IPS-18a (cell line): ENCODE measurements at regions not wholly inside any gene's neighbourhood (a gene's known extent, or its start where the extent isn't known, plus 50 kb on each side); places are given as distances from the start of the nearest gene placed in this dataset.
"Not testable (repeated sequence)": the region's sequence is repeated elsewhere in the genome, so short reads cannot be mapped to it uniquely, and the experiment has no call there.

Experiments
- H3K27ac ChIP-seq: one replicate; pipeline ENCODE4 v1.5.1; 2013; ENCODE audit warnings: low read length
- H3K27me3 ChIP-seq: one replicate; pipeline ENCODE4 v1.6.1; 2013; ENCODE audit warnings: mild to moderate bottlenecking, low read length; ENCODE audit not compliant: control insufficient read depth, insufficient read depth
- H3K36me3 ChIP-seq: one replicate; pipeline ENCODE4 v1.6.1; 2013; ENCODE audit warnings: low read depth, low read length; ENCODE audit not compliant: control insufficient read depth
- H3K4me1 ChIP-seq: one replicate; pipeline ENCODE4 v1.6.1; 2013; ENCODE audit warnings: low read depth, low read length; ENCODE audit not compliant: control insufficient read depth
- H3K4me3 ChIP-seq: one replicate; pipeline ENCODE4 v1.5.1; 2013; ENCODE audit warnings: low read length
- H3K9ac ChIP-seq: one replicate; pipeline ENCODE4 v1.6.1; 2013; ENCODE audit warnings: mild to moderate bottlenecking, low read length, moderate library complexity
- H3K9me3 ChIP-seq: one replicate; pipeline ENCODE4 v1.6.1; 2013; ENCODE audit warnings: low read depth, low read length; ENCODE audit not compliant: control insufficient read depth

- H3K36me3 ChIP-seq, H3K4me3 ChIP-seq, H3K27ac ChIP-seq: not testable (repeated sequence)
Measured at GRCh38 chr15:83335542-83335941, 51.1 kb upstream of the BNC1 start.

GRCh38 chr15:83339396-83339795 is 54.9 kb upstream of the BNC1 start:
- no peaks in the 10 kb centered on the region for H3K4me1 ChIP-seq
- H3K27me3 ChIP-seq, result no peaks in the 10 kb centered on the region
- H3K9me3 ChIP-seq, result no peaks in the 10 kb centered on the region
- no peak overlapping the region for H3K27ac ChIP-seq
- H3K9ac ChIP-seq, result no peak overlapping the region
- H3K4me3 ChIP-seq, result no peak overlapping the region
- H3K36me3 ChIP-seq, result no peaks in the 10 kb centered on the region

More at GRCh38 chr15:83335542-83335941, 51.1 kb upstream of the BNC1 start:
- not testable (repeated sequence) for H3K4me1 ChIP-seq, H3K9me3 ChIP-seq, H3K27me3 ChIP-seq, H3K9ac ChIP-seq

- H3K27me3 ChIP-seq, result no peaks in the 10 kb centered on the region
- H3K4me1 ChIP-seq, result no peaks in the 10 kb centered on the region
- H3K9me3 ChIP-seq, result no peaks in the 10 kb centered on the region
- H3K27ac ChIP-seq, result no peak overlapping the region
- no peak overlapping the region for H3K4me3 ChIP-seq
- no peaks in the 10 kb centered on the region for H3K36me3 ChIP-seq
- no peak overlapping the region for H3K9ac ChIP-seq
Measured at GRCh38 chr15:83340087-83340486, 55.6 kb upstream of the BNC1 start.

GRCh38 chr15:83346342-83346741 is 61.9 kb upstream of the BNC1 start:
- H3K27ac ChIP-seq, result no peak overlapping the region
- H3K27me3 ChIP-seq, result no peaks in the 10 kb centered on the region
- H3K36me3 ChIP-seq, result no peaks in the 10 kb centered on the region
- no peak overlapping the region for H3K9ac ChIP-seq
- H3K9me3 ChIP-seq, result no peaks in the 10 kb centered on the region
- no peaks in the 10 kb centered on the region for H3K4me1 ChIP-seq
- H3K4me3 ChIP-seq, result no peak overlapping the region

GRCh38 chr15:83352119-83352518 is 67.7 kb upstream of the BNC1 start:
- Histone ChIP-seq H3K36me3 (no peaks in the 10 kb centered on the region), H3K4me1 (no peaks in the 10 kb centered on the region), H3K9me3 (no peaks in the 10 kb centered on the region), H3K27ac (no peak overlapping the region), H3K9ac (no peak overlapping the region), H3K27me3 (no peaks in the 10 kb centered on the region), H3K4me3 (no peak overlapping the region)

- no peak overlapping the region for H3K27ac ChIP-seq
- H3K4me1 ChIP-seq, result no peaks in the 10 kb centered on the region
- H3K36me3 ChIP-seq, result no peaks in the 10 kb centered on the region
- no peaks in the 10 kb centered on the region for H3K9me3 ChIP-seq
- H3K9ac ChIP-seq, result no peak overlapping the region
- no peak overlapping the region for H3K4me3 ChIP-seq
- no peaks in the 10 kb centered on the region for H3K27me3 ChIP-seq
Measured at GRCh38 chr15:83356501-83357399, 72.3 kb upstream of the BNC1 start.

- H3K27ac ChIP-seq, result no peak overlapping the region
- no peaks in the 10 kb centered on the region for H3K36me3 ChIP-seq
- no peaks in the 10 kb centered on the region for H3K9me3 ChIP-seq
- H3K4me3 ChIP-seq, result no peak overlapping the region
- peaks cover 4% of the 10 kb centered on the region for H3K4me1 ChIP-seq
- no peak overlapping the region for H3K9ac ChIP-seq
- H3K27me3 ChIP-seq, result peaks cover 8% of the 10 kb centered on the region
Measured at GRCh38 chr15:83358972-83359564, 74.6 kb upstream of the BNC1 start.

- Histone ChIP-seq H3K27me3 (peaks cover 36% of the 10 kb centered on the region), H3K9me3 (no peaks in the 10 kb centered on the region), H3K36me3 (no peaks in the 10 kb centered on the region), H3K27ac (no peak overlapping the region), H3K4me3 (no peak overlapping the region), H3K4me1 (peaks cover 7% of the 10 kb centered on the region), H3K9ac (no peak overlapping the region)
Measured at GRCh38 chr15:83362706-83363105, 78.2 kb upstream of the BNC1 start.

- no peaks in the 10 kb centered on the region for H3K9me3 ChIP-seq
- no peak overlapping the region for H3K4me3 ChIP-seq
- H3K9ac ChIP-seq, result no peak overlapping the region
- peaks cover 36% of the 10 kb centered on the region for H3K27me3 ChIP-seq
- no peaks in the 10 kb centered on the region for H3K36me3 ChIP-seq
- H3K27ac ChIP-seq, result no peak overlapping the region
- peaks cover 7% of the 10 kb centered on the region for H3K4me1 ChIP-seq
Measured at GRCh38 chr15:83364501-83364900, 80.0 kb upstream of the BNC1 start.

GRCh38 chr15:83365370-83365938 is 81.0 kb upstream of the BNC1 start:
- H3K4me3 ChIP-seq, result peak overlapping the region; percentile 69
- H3K27me3 ChIP-seq, result peaks cover 36% of the 10 kb centered on the region
- H3K36me3 ChIP-seq, result no peaks in the 10 kb centered on the region
- H3K27ac ChIP-seq, result no peak overlapping the region
- H3K4me1 ChIP-seq, result peaks cover 7% of the 10 kb centered on the region
- H3K9me3 ChIP-seq, result no peaks in the 10 kb centered on the region
- H3K9ac ChIP-seq, result no peak overlapping the region

- Histone ChIP-seq H3K27ac (no peak overlapping the region), H3K4me1 (peaks cover 9% of the 10 kb centered on the region), H3K36me3 (no peaks in the 10 kb centered on the region), H3K9ac (no peak overlapping the region), H3K27me3 (peaks cover 12% of the 10 kb centered on the region), H3K4me3 (no peak overlapping the region), H3K9me3 (no peaks in the 10 kb centered on the region)
Measured at GRCh38 chr15:83372434-83372891, 74.7 kb upstream of the SH3GL3 start.
